Ishikawa (cell line): ENCODE measurements at regions not wholly inside any gene's neighbourhood (a gene's known extent, or its start where the extent isn't known, plus 50 kb on each side); places are given as distances from the start of the nearest gene placed in this dataset.

Source experiments
- CEBPB ChIP-seq: IDR thresholded peaks from 2 replicates; pipeline ENCODE4 v1.6.1; 2012
- CREB1 ChIP-seq: IDR thresholded peaks from 2 replicates; pipeline ENCODE4 v1.6.1; 2012; ENCODE audit warnings: low read depth
- EGR1 ChIP-seq: IDR thresholded peaks from 2 replicates; pipeline ENCODE4 v1.6.1; 2012
- EP300 ChIP-seq: IDR thresholded peaks from 2 replicates; pipeline ENCODE4 v1.6.1; 2012; ENCODE audit warnings: borderline replicate concordance
- FOXM1 ChIP-seq: IDR thresholded peaks from 2 replicates; pipeline ENCODE4 v1.6.1; 2012; ENCODE audit warnings: low read depth, borderline replicate concordance
- RAD21 ChIP-seq: IDR thresholded peaks from 2 replicates; pipeline ENCODE4 v1.6.1; 2012; ENCODE audit warnings: low read depth
- TAF1 ChIP-seq: IDR thresholded peaks from 2 replicates; pipeline ENCODE4 v1.6.1; 2012; ENCODE audit warnings: low read depth, mild to moderate bottlenecking
- TCF12 ChIP-seq: IDR thresholded peaks from 2 replicates; pipeline ENCODE4 v1.6.1; 2012; ENCODE audit warnings: low read depth
- TEAD4 ChIP-seq: IDR thresholded peaks from 2 replicates; pipeline ENCODE4 v1.6.1; 2012
- YY1 ChIP-seq: IDR thresholded peaks from 2 replicates; pipeline ENCODE4 v1.6.1; 2012; ENCODE audit warnings: low read depth
- ZBTB7A ChIP-seq: IDR thresholded peaks from 2 replicates; pipeline ENCODE4 v1.6.1; 2012; ENCODE audit warnings: low read depth
- TF ChIP-seq, protein P1 (sequence below): IDR thresholded peaks from 2 replicates; pipeline ENCODE4 v1.6.1; 2012; ENCODE audit warnings: low read depth, mild to moderate bottlenecking
- TF ChIP-seq, protein P2 (sequence below): IDR thresholded peaks from 2 replicates; pipeline ENCODE4 v1.6.1; 2012
- TF ChIP-seq, protein P3 (sequence below): IDR thresholded peaks from 2 replicates; pipeline ENCODE4 v1.6.1; 2012

DNA sequence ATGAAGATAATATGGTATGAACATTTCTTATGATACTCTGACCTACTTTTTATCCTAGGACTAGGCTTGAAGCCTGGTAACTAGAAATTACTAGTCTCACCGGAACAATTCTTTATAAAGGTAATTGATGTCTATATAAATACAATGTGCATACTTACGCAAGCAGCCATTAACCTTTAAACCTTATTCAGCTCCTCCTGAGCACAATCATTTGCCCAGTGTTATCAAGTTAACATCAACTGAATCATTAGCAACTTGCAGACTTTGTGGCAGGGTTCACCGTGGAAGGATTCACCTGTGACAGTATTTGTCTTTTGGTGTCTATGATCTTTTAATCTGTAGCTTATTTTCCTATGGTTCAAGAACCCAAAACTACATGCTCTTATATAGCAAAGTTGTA is 508.6 kb upstream of the KLHL1 start:
- TF ChIP-seq, protein P1, sequence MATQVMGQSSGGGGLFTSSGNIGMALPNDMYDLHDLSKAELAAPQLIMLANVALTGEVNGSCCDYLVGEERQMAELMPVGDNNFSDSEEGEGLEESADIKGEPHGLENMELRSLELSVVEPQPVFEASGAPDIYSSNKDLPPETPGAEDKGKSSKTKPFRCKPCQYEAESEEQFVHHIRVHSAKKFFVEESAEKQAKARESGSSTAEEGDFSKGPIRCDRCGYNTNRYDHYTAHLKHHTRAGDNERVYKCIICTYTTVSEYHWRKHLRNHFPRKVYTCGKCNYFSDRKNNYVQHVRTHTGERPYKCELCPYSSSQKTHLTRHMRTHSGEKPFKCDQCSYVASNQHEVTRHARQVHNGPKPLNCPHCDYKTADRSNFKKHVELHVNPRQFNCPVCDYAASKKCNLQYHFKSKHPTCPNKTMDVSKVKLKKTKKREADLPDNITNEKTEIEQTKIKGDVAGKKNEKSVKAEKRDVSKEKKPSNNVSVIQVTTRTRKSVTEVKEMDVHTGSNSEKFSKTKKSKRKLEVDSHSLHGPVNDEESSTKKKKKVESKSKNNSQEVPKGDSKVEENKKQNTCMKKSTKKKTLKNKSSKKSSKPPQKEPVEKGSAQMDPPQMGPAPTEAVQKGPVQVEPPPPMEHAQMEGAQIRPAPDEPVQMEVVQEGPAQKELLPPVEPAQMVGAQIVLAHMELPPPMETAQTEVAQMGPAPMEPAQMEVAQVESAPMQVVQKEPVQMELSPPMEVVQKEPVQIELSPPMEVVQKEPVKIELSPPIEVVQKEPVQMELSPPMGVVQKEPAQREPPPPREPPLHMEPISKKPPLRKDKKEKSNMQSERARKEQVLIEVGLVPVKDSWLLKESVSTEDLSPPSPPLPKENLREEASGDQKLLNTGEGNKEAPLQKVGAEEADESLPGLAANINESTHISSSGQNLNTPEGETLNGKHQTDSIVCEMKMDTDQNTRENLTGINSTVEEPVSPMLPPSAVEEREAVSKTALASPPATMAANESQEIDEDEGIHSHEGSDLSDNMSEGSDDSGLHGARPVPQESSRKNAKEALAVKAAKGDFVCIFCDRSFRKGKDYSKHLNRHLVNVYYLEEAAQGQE: no peak
- TF ChIP-seq RAD21 (no peak), EGR1 (no peak), CREB1 (no peak), CEBPB (no peak), EP300 (no peak), YY1 (no peak), ZBTB7A (no peak), TAF1 (no peak), TCF12 (no peak), FOXM1 (no peak), TEAD4 (no peak)
- TF ChIP-seq, protein P2, sequence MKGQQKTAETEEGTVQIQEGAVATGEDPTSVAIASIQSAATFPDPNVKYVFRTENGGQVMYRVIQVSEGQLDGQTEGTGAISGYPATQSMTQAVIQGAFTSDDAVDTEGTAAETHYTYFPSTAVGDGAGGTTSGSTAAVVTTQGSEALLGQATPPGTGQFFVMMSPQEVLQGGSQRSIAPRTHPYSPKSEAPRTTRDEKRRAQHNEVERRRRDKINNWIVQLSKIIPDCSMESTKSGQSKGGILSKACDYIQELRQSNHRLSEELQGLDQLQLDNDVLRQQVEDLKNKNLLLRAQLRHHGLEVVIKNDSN: no peak
- TF ChIP-seq, protein P3, sequence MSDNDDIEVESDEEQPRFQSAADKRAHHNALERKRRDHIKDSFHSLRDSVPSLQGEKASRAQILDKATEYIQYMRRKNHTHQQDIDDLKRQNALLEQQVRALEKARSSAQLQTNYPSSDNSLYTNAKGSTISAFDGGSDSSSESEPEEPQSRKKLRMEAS: no peak
